ENCODE measurements at regions not wholly inside any gene's neighbourhood (a gene's known extent, or its start where the extent isn't known, plus 50 kb on each side); places are given as distances from the start of the nearest gene placed in this dataset.

DNA sequence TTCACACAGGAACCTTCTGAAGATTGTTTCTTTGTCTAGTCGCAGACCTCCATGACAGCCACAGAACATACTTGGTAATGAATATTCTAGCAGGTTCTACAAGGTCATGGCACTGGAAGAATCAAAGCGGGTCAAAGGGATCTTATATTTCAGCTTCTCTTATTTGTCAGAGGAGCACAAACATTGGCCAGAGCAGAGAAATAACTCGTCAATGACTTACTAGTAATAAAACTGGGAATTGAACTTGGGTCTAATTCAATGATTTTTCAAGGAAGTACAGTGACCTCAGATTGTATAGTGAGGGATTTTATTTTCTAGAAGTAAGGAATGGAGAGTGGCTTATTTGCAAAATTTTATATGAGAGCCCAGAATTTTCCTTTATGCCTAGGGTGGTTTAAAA is 290.8 kb upstream of the PLXNA2 start:
- H3K36me3 Mint-ChIP-seq (ENCODE audit: insufficient read depth), result no peaks in the 10 kb centered on the region
- H3K4me1 Mint-ChIP-seq (ENCODE audit: low read depth), result peaks cover 9% of the 10 kb centered on the region
- no peak overlapping the region for H3K27ac Mint-ChIP-seq
- no peak for DNase-seq (ENCODE audit: low spot score, unreplicated experiment)
- TF ChIP-seq, protein P1, sequence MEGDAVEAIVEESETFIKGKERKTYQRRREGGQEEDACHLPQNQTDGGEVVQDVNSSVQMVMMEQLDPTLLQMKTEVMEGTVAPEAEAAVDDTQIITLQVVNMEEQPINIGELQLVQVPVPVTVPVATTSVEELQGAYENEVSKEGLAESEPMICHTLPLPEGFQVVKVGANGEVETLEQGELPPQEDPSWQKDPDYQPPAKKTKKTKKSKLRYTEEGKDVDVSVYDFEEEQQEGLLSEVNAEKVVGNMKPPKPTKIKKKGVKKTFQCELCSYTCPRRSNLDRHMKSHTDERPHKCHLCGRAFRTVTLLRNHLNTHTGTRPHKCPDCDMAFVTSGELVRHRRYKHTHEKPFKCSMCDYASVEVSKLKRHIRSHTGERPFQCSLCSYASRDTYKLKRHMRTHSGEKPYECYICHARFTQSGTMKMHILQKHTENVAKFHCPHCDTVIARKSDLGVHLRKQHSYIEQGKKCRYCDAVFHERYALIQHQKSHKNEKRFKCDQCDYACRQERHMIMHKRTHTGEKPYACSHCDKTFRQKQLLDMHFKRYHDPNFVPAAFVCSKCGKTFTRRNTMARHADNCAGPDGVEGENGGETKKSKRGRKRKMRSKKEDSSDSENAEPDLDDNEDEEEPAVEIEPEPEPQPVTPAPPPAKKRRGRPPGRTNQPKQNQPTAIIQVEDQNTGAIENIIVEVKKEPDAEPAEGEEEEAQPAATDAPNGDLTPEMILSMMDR (IDR thresholded peaks at IDR 0.05; ENCODE audit: unreplicated experiment), result no peak
- no peaks in the 10 kb centered on the region for H3K9me3 Mint-ChIP-seq (ENCODE audit: low read depth)
- H3K27me3 Mint-ChIP-seq, result peaks cover 40% of the 10 kb centered on the region
- no peak overlapping the region for H3K4me3 Mint-ChIP-seq (ENCODE audit: low read depth)

DNA sequence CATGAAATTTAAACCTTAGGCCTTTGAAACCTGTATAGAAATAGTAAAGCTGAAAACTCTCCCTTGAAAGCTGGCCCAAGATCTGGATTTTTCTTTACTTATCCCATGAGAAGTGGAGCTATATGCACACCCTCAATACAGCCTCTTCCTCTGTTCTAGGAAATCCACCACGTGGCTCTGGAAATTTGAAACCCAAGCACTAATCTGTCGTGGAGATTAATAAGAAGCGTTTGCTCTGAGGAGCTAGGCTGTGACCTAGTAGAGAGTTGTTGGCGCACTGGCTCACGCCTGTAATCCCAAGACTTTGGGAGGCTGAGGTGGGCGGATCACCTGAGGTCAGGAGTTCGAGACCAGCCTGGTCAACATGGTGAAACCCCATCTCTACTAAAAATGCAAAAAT is 291.3 kb upstream of the PLXNA2 start:
- H3K27me3 Mint-ChIP-seq, result peaks cover 37% of the 10 kb centered on the region
- no peak overlapping the region for H3K4me3 Mint-ChIP-seq (ENCODE audit: low read depth)
- DNase-seq (ENCODE audit: low spot score, unreplicated experiment), result no peak
- peaks cover 9% of the 10 kb centered on the region for H3K4me1 Mint-ChIP-seq (ENCODE audit: low read depth)
- no peak overlapping the region for H3K27ac Mint-ChIP-seq
- TF ChIP-seq, protein P1 (IDR thresholded peaks at IDR 0.05; ENCODE audit: unreplicated experiment), result no peak
- H3K36me3 Mint-ChIP-seq (ENCODE audit: insufficient read depth), result no peaks in the 10 kb centered on the region
- no peaks in the 10 kb centered on the region for H3K9me3 Mint-ChIP-seq (ENCODE audit: low read depth)

DNA sequence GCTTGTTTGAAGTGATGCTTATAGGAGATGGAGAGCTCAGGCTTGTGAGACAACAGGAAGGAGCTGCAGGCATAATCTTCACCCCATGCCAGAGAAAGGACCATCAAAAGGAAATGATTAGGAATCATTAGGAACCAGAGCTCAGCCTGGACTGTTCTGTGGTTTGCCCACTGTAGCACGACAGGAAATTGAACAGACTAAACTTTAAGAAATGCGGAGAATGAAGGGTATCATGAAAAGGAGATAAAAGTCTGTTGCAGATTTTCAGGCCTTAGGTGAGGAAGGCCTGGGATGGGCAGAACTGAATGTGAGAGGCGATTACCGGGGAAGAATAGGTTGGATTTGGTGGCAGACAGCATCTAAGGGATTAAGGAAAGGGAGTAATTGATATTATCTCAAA is 292.0 kb upstream of the PLXNA2 start:
- H3K27me3 Mint-ChIP-seq, result peaks cover 35% of the 10 kb centered on the region
- H3K27ac Mint-ChIP-seq, result no peak overlapping the region
- no peaks in the 10 kb centered on the region for H3K9me3 Mint-ChIP-seq (ENCODE audit: low read depth)
- H3K4me3 Mint-ChIP-seq (ENCODE audit: low read depth), result no peak overlapping the region
- TF ChIP-seq, protein P1 (IDR thresholded peaks at IDR 0.05; ENCODE audit: unreplicated experiment), result no peak
- H3K4me1 Mint-ChIP-seq (ENCODE audit: low read depth), result peaks cover 9% of the 10 kb centered on the region
- no peak for DNase-seq (ENCODE audit: low spot score, unreplicated experiment)
- no peaks in the 10 kb centered on the region for H3K36me3 Mint-ChIP-seq (ENCODE audit: insufficient read depth)

DNA sequence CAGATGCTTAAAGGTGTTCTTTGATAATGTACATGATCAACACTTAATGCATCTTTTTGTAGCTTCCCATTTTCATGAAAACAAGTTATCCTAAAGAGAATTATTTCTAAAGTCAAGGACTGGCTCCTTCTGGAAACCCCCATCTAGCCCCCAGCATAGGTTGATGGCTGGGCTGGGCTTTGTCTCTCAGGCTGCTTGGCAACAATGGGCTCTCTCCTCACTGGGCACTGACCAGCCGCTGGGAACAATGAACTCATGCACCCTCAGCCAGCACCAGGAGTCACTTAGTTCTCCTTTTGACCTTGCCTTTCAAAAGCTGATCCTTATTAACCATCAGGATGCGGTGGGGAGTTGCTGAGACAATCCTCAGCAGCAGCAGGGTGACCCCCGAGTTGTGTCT is 293.0 kb upstream of the PLXNA2 start:
- no peak overlapping the region for H3K4me3 Mint-ChIP-seq (ENCODE audit: low read depth)

DNA sequence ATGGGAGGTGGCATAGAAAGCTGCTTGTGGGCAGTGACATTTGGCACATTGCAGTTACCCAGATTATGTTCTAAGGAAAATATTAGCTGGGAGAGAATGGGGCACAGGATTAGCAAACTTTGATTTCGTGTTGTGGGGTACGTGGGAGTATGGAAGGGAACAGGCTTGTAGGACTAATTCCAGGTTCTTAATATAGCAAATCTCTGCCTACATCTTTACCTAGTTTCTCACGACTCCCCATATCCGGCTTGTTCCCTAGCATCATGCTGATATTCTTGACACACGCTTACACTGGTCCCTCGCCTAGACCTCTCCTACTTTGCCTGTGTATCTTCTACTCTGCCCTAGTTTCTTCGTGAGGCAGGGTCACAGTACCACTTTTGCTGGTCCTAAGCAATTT is 293.9 kb upstream of the PLXNA2 start:
- DNase-seq (ENCODE audit: low spot score, unreplicated experiment), result no peak
- no peaks in the 10 kb centered on the region for H3K36me3 Mint-ChIP-seq (ENCODE audit: insufficient read depth)
- TF ChIP-seq, protein P1 (IDR thresholded peaks at IDR 0.05; ENCODE audit: unreplicated experiment), result no peak
- H3K4me3 Mint-ChIP-seq (ENCODE audit: low read depth), result no peak overlapping the region
- H3K27ac Mint-ChIP-seq, result no peak overlapping the region
- no peaks in the 10 kb centered on the region for H3K9me3 Mint-ChIP-seq (ENCODE audit: low read depth)
- peaks cover 22% of the 10 kb centered on the region for H3K27me3 Mint-ChIP-seq
- peaks cover 5% of the 10 kb centered on the region for H3K4me1 Mint-ChIP-seq (ENCODE audit: low read depth)

More for the DNA sequence above, 293.0 kb upstream of the PLXNA2 start:
- Mint-ChIP-seq H3K27ac (no peak overlapping the region), H3K27me3 (peaks cover 30% of the 10 kb centered on the region), H3K9me3 (ENCODE audit: low read depth) (no peaks in the 10 kb centered on the region), H3K4me1 (ENCODE audit: low read depth) (peaks cover 5% of the 10 kb centered on the region), H3K36me3 (ENCODE audit: insufficient read depth) (no peaks in the 10 kb centered on the region)
- TF ChIP-seq, protein P1 (IDR thresholded peaks at IDR 0.05; ENCODE audit: unreplicated experiment), result no peak
- DNase-seq (ENCODE audit: low spot score, unreplicated experiment), result no peak
